ENCODE measurements at regions not wholly inside any gene's neighbourhood (a gene's known extent, or its start where the extent isn't known, plus 50 kb on each side); places are given as distances from the start of the nearest gene placed in this dataset.
A peak's percentile ranks its signal among the peaks of the same experiment; 100 is the strongest.

DNA sequence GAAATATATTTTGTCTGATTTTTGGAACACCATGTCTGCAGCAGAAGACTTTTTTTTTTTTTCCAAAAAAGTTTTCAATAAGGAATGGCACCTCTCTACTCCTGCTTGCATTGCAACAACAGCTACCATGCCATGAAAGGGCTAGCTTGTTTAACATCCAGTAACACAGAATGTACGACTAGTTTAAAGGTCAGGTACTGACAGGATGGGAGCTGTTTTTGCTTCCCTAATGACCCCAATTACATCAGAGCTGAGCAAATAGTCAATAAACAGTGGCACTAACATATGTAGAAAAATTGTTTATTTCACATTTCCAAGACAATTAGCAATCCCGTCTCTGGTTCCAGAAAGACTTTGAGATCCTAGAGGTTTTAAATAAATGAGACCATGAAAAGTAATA, 693.8 kb downstream of the NR2F1-AS1 start (continued):
- TF ChIP-seq EZH2phosphoT487 (IDR thresholded peaks at IDR 0.05; ENCODE audit: unreplicated experiment): no peak
- no peak for TF ChIP-seq ZNF331 (CRISPR knock-in tag; IDR thresholded peaks at IDR 0.05; ENCODE audit: low read depth)
- TF ChIP-seq STAT1 (IDR thresholded peaks at IDR 0.05; ENCODE audit: unreplicated experiment): no peak
- TF ChIP-seq NANOG (IDR thresholded peaks at IDR 0.05; ENCODE audit: borderline replicate concordance): no peak
- TF ChIP-seq EZH2 (IDR thresholded peaks at IDR 0.05; ENCODE audit: low read depth, unreplicated experiment): no peak
- TF ChIP-seq CREB1 (CRISPR knock-in tag; IDR thresholded peaks at IDR 0.05; ENCODE audit: low read depth): no peak
- no peak for TF ChIP-seq POLR2AphosphoS5 (IDR thresholded peaks at IDR 0.05; ENCODE audit: low read depth)
- TF ChIP-seq, protein P1, sequence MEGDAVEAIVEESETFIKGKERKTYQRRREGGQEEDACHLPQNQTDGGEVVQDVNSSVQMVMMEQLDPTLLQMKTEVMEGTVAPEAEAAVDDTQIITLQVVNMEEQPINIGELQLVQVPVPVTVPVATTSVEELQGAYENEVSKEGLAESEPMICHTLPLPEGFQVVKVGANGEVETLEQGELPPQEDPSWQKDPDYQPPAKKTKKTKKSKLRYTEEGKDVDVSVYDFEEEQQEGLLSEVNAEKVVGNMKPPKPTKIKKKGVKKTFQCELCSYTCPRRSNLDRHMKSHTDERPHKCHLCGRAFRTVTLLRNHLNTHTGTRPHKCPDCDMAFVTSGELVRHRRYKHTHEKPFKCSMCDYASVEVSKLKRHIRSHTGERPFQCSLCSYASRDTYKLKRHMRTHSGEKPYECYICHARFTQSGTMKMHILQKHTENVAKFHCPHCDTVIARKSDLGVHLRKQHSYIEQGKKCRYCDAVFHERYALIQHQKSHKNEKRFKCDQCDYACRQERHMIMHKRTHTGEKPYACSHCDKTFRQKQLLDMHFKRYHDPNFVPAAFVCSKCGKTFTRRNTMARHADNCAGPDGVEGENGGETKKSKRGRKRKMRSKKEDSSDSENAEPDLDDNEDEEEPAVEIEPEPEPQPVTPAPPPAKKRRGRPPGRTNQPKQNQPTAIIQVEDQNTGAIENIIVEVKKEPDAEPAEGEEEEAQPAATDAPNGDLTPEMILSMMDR (conservative IDR thresholded peaks at IDR 0.05; ENCODE audit: low read depth in 2 of 2): no peak
- TF ChIP-seq JUNB (IDR thresholded peaks at IDR 0.05; ENCODE audit: unreplicated experiment): no peak

DNA sequence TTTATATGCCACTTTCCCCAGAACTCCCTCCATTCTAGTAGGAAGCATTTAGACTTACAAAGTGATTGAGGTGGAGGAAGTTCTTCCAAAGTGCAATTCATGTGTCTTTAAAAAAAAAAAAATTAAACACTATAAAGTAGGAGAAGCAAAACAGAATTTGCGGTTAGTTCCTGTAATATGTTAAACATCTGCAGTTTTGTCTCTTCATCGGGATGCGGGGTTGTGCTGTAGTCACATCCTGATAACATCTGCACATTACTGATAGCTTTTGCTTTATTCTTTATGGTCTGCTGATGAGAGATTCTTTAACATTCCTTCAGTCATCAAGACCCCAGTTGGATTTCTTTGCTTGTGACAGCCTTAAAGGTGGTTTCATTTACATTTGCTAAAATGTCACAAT, 694.3 kb downstream of the NR2F1-AS1 start:
- no peak for DNase-seq (ENCODE audit: low spot score)
- Mint-ChIP-seq H3K27me3 (ENCODE audit: insufficient read depth, low read depth, poor library complexity) (no peaks in the 10 kb centered on the region), H3K9me3 (no peaks in the 10 kb centered on the region), H3K27ac (no peak overlapping the region), H3K4me1 (peaks cover 4% of the 10 kb centered on the region; the same call in 2 of the 3 replicates), H3K4me3 (no peak overlapping the region), H3K36me3 (ENCODE audit: low read depth) (no peaks in the 10 kb centered on the region)
- Histone ChIP-seq H3K27ac (ENCODE audit: low read depth) (no peak overlapping the region), H2AFZ (no peak overlapping the region), H3K79me2 (replicated peaks; ENCODE audit: insufficient read depth) (no peaks in the 10 kb centered on the region), H3K27me3 (ENCODE audit: insufficient read depth) (no peaks in the 10 kb centered on the region), H3F3A (replicated peaks; ENCODE audit: low read depth) (no peaks in the 10 kb centered on the region), H3K4me2 (no peak overlapping the region), H3K4me3 (no peak overlapping the region), H3K36me3 (ENCODE audit: insufficient read depth) (no peaks in the 10 kb centered on the region), H3K4me1 (ENCODE audit: insufficient read depth) (no peaks in the 10 kb centered on the region), H4K20me1 (replicated peaks; ENCODE audit: insufficient read depth) (no peaks in the 10 kb centered on the region), H3K9me2 (ENCODE audit: insufficient read depth) (peaks cover 7% of the 10 kb centered on the region; the same call in 1 of the 2 replicates)
- no peak for TF ChIP-seq CREB1 (CRISPR knock-in tag; IDR thresholded peaks at IDR 0.05; ENCODE audit: low read depth)
- TF ChIP-seq JUNB (IDR thresholded peaks at IDR 0.05; ENCODE audit: unreplicated experiment): no peak
- no peak for ATAC-seq

DNA sequence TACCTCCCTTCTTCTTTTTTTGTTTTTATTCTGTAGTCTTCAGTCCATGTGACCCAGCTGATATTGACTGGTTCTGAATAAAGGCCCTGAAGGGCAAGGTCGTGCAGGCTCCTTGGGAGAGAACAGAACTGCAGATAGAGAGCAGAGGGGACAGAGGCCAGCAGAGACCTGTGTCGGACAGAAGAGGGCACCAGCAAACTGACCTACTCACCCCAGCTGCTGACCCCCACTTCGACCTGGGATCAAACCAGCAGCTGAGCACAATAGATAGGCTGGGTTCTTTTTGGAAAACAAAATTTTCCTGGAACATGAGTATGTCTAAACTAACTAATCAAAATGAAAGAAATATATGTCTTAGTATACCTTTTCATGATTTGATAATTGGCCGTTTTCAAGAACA, 695.1 kb downstream of the NR2F1-AS1 start:
- no peak overlapping the region for H3K4me3 Mint-ChIP-seq
- H3K27ac ChIP-seq (ENCODE audit: low read depth): no peak overlapping the region
- no peaks in the 10 kb centered on the region for H3K79me2 ChIP-seq (replicated peaks; ENCODE audit: insufficient read depth)
- H3K4me1 ChIP-seq (ENCODE audit: insufficient read depth): no peaks in the 10 kb centered on the region
- peaks cover 4% of the 10 kb centered on the region; the same call in 2 of the 3 replicates for H3K4me1 Mint-ChIP-seq
- ATAC-seq (peak; percentile 100), DNase-seq (ENCODE audit: low spot score) (peak; percentile 69)
- H3K9me3 Mint-ChIP-seq: no peaks in the 10 kb centered on the region
- H3K27me3 Mint-ChIP-seq (ENCODE audit: insufficient read depth, low read depth, poor library complexity): no peaks in the 10 kb centered on the region
- H2AFZ ChIP-seq: no peak overlapping the region
- H3K4me2 ChIP-seq: no peak overlapping the region
- H3K36me3 ChIP-seq (ENCODE audit: insufficient read depth): no peaks in the 10 kb centered on the region
- H3K27me3 ChIP-seq (ENCODE audit: insufficient read depth): no peaks in the 10 kb centered on the region
- no peak overlapping the region for H3K4me3 ChIP-seq
- H3K36me3 Mint-ChIP-seq (ENCODE audit: low read depth): no peaks in the 10 kb centered on the region
- no peaks in the 10 kb centered on the region for H4K20me1 ChIP-seq (replicated peaks; ENCODE audit: insufficient read depth)
- H3F3A ChIP-seq (replicated peaks; ENCODE audit: low read depth): no peaks in the 10 kb centered on the region
- no peak overlapping the region for H3K27ac Mint-ChIP-seq
- peaks cover 7% of the 10 kb centered on the region; the same call in 1 of the 2 replicates for H3K9me2 ChIP-seq (ENCODE audit: insufficient read depth)
- TF ChIP-seq, protein P1 (conservative IDR thresholded peaks at IDR 0.05; ENCODE audit: low read depth in 2 of 2): peak; percentile 64 to 85
- TF ChIP-seq ZNF331 (CRISPR knock-in tag; IDR thresholded peaks at IDR 0.05; ENCODE audit: low read depth) (no peak), CREB1 (CRISPR knock-in tag; IDR thresholded peaks at IDR 0.05; ENCODE audit: low read depth) (no peak), JUNB (IDR thresholded peaks at IDR 0.05; ENCODE audit: unreplicated experiment) (no peak)
- TF ChIP-seq, protein P2, sequence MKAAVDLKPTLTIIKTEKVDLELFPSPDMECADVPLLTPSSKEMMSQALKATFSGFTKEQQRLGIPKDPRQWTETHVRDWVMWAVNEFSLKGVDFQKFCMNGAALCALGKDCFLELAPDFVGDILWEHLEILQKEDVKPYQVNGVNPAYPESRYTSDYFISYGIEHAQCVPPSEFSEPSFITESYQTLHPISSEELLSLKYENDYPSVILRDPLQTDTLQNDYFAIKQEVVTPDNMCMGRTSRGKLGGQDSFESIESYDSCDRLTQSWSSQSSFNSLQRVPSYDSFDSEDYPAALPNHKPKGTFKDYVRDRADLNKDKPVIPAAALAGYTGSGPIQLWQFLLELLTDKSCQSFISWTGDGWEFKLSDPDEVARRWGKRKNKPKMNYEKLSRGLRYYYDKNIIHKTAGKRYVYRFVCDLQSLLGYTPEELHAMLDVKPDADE (IDR thresholded peaks at IDR 0.05): no peak

All from GM23338 (cell line).